ENCODE measurements at regions not wholly inside any gene's neighbourhood (a gene's known extent, or its start where the extent isn't known, plus 50 kb on each side); places are given as distances from the start of the nearest gene placed in this dataset.

DNA sequence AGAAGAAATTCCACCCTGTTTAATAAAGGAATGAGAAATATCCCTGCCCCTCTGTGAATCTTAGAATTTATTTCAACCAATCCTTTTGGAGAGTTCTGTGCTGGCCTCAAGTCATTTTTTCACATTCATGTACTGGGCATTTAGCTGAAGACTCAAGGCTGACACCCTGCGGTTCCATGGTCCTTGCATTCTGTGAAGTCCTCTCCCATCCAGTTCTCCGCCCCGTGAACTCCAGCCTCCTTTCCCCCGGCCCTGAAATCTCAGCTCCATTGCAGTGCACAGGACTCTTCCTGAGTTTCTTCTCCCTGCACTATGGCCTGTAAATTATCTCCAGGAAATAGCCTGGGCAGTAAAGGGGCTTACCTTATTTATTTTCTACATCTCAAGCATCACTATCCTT lies 183.0 kb upstream of the KCND2 start:
- TF ChIP-seq, protein P1, sequence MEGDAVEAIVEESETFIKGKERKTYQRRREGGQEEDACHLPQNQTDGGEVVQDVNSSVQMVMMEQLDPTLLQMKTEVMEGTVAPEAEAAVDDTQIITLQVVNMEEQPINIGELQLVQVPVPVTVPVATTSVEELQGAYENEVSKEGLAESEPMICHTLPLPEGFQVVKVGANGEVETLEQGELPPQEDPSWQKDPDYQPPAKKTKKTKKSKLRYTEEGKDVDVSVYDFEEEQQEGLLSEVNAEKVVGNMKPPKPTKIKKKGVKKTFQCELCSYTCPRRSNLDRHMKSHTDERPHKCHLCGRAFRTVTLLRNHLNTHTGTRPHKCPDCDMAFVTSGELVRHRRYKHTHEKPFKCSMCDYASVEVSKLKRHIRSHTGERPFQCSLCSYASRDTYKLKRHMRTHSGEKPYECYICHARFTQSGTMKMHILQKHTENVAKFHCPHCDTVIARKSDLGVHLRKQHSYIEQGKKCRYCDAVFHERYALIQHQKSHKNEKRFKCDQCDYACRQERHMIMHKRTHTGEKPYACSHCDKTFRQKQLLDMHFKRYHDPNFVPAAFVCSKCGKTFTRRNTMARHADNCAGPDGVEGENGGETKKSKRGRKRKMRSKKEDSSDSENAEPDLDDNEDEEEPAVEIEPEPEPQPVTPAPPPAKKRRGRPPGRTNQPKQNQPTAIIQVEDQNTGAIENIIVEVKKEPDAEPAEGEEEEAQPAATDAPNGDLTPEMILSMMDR (IDR thresholded peaks at IDR 0.05) = no peak
- no peak for TF ChIP-seq POLR2A (IDR thresholded peaks at IDR 0.05)
- TF ChIP-seq POLR2AphosphoS5 (IDR thresholded peaks at IDR 0.05) = no peak

All from breast epithelium (tissue), 3 donors.